Stimulated activated CD4-positive, alpha-beta T cell treated with anti-CD3 and anti-CD28 coated beads, Interleukin-2, amount 100 ng/mL, for 48 hours (primary cell): ENCODE measurements at regions not wholly inside any gene's neighbourhood (a gene's known extent, or its start where the extent isn't known, plus 50 kb on each side); places are given as distances from the start of the nearest gene placed in this dataset.
"Not testable (repeated sequence)": the region's sequence is repeated elsewhere in the genome, so short reads cannot be mapped to it uniquely, and the experiment has no call there.

Experiments used
- DNase-seq, 2 donors: peaks; one replicate each; pipeline ENCODE4 v3.0.0-alpha.2; 2020

DNA sequence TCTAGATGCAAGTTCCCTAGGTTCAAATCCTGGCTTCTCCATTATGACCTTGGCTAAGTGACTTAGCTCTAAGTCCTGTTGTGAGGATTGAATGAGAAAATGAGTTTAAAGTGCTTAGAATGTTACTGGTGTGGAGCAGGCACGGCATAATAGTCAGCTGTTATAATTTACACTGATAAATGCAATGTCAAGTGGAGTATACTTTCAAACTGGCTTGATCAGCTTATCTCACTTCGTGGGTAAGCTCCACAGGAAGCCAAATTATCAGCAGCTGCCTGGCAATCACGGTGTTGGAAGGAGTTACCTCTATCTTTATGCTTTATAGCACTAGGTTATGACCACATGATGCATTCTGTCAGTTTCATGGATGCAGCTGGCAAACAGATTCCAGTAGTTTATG, 272.8 kb downstream of the OLFM4 start:
- no peak for DNase-seq

DNA sequence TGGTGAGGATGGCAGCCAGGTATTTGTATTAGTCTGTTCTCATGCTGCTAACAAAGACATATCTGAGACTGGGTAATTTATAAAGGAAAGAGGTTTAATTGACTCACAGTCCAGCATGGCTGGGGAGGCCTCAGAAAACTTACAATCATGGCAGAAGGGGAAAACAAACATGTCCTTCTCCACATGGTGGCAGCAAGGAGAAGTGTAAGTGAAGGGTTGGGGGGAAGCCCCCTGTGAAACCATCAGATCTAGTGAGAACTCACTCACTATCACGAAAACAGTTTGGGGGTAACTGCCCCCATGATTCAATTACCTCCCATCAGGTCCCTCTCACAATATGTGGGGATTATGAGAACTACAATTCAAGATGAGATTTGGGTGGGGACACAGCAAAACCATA, 276.8 kb downstream of the OLFM4 start:
- not testable (repeated sequence) for DNase-seq

DNA sequence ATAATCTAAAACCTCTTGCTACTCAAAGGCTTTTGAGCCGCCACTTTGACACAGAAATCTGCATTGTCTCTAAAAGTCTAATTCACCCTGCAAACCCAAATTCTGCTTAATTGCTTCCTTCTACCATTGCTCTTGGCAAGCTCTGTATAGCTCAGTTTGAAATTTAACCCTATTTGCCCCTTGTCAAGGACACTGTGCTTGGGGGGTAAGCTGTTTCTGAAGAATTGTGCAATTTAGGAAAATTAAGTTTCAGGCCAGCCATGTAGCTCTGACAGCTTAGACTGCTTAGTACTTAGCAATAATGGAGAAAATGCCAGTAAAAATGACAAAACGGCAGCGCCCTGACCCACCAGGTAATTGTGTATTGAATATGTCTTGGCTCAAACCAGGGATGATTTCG, 282.2 kb downstream of the OLFM4 start:
- DNase-seq: no peak

DNA sequence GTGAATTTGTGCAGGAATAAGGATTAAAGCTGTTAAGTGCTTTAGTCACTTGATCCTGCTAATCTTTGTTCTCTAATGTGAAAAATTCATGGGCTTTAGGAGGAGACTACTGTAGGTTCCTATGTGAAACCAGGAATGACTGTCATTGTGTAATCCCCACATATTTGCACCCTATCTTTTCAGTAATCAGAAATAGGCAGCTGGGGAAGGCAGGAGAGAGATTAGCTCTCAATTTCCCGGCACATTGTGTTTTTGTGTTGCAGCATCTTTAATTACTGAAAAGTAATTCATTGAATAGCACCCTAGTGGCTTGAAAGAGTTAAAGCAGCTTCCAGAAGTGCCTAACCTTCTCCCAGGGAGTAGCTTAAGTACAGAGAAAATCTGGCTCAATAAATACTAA, 282.9 kb downstream of the OLFM4 start:
- no peak for DNase-seq

DNA sequence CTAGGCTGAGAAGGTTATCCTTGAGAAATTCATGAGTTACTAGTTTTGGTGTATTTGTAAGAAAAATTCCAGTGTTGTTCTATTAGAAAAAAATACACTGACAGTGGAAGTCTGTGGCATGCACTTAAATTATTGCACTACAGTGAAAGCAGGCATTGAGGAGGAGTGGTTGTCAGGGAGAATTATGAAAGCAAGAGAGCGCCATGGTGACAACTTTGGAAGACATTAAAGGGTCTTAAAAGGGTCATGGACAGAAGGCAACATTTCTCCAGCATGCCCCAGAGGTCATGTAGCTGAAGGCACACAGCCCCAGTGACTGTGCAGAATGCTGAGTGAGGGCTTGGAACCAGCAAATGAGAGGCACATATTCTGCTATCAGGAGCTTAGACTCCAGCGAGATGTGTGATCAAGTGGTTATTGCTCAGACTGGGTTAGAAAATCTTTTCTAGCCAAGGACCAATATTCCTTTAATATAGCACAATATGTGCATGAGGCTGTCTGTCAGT, 292.7 kb downstream of the OLFM4 start:
- DNase-seq: no peak

DNA sequence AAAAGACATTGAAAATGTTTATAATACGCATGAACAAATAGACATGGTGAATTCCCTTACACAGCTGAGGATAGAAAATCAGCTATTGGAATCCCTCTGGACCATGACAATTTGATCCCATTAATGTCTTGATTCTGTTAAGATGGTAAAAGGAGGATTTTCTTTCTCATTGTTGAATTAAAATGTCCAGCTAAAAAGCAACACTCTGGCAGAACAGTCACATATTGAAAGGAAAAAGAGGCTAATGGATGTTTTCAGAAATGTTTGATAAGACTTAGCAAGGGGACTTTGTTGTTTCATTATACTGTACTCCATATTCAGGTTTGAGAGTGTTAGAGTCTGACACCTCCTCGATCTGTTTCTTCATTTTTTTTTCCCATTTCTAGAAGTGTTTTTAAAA, 296.0 kb downstream of the OLFM4 start:
- DNase-seq: no peak

DNA sequence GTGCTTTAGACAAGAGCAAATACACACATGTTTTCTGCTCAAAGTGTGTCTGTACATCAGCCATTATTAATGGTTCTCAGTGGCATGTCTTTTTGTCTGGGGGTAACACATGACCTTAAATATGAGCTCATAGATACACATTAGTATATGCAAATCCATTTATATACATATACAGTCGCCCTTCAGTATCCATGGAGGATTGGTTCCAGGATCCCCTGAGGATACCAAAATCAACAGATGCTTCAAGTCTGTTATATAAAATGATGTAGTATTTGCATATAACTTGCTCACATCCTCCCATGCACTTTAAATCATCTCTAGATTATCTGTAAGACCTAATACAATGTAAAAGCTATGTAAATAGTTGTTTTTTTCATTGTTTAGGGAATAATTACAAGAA, 298.1 kb downstream of the OLFM4 start:
- no peak for DNase-seq

DNA sequence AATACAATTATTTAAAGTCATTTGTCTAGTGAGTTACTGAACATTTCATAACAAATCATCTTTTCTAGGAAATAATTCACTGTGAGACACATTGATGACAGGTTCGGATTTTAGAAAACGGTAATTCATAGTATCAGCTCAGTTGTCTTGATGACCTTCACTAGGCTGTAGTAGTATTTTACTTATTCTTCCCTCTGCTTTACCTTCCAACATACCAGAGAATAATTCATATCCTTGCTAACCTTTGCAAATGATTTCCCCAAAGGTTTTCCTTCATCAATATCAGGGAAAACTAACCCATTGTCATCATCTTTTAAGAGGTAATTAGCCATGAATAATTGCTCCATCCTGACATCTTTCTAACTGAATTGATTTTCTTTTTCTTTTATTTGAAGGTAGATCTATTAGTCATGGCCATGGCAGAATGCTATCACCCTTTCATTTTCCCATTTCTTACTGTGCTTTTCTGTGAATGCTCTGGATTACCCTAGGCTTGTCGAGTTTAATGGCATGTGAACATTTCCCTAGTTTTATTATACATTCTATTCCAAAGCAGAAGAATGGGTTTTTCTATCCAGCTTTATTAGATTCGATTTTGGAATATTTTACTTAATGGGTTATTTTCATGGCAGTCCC, 299.2 kb downstream of the OLFM4 start:
- no peak for DNase-seq

DNA sequence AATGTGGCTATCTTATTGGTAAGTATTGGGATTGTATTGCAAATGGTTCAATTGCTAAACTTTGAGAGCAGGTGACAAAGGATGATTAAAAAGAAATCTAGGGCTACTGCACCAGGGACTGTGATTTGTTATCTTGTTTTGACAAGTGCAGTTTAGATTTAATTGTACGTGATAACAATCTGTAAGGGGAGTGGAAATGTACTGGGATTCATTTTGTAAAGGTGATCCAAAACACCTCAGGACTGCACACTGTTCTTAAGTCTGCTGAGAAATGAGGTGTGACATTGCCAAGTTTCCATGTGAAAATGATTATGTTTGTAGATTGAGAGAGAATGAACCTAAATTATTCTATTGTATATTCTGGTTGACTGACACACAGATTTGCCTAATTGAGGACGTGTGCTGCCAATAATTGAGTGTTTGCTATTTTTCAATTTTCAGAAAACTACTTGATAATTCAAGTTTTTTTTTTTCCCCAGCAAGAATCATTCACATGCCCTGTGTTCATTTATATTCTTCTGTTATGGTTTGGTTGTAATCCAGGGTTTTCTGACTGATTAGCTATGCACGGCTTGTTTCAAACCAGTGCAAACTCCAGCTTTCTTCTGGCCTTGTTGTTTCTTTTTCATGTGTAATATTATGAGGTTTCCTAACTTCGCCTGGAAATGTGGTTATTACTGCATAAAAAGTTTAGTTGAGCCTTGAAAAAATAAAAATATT, 308.0 kb downstream of the OLFM4 start:
- DNase-seq: no peak

DNA sequence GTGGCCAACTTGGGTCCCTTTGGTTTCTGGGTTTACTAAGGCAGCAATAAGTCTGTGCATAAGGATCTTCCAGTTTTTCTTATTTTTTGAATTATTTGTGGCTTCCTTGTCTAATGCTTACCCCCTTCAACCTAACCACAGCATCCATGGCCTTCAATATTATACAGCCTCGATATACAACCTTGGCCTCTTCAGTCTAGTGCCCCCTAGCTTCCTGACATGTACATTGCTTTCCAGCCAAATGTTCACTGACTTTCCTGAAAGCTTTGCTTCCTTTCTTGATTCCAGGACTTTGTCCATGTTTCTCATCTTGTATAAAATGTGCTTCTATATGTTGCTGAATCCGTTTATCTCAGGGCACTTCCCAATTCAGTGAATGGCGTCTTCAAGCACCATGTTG, 310.1 kb downstream of the OLFM4 start:
- no peak for DNase-seq

DNA sequence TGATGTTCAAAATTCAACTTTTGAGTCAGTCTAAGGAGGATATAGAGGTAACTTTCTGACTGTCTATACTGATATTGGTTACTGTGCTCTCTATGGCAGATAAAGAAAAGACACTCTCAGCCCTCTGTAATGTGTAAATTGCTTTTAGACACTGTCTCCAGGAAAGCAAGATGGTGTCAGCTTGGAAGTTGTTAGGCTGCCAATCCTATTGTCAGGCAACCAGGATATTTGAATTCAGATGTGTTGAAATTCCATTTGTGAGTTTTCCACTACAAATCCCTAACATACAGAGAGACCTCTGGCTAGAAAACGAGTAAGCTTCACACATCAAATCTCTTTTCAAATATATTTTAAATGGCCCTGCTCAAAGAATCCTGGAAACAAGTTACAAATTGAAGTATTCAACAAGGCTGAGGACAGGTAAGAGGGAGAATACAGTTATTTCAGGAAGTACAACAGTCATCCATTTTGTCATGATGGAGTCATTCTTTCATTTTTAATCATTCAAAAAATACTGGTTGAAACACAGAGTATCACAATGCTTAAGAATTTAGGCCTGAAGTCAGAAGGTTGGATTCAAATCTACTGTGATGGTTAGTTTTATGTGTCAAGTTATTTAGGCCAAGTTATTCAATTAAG, 312.0 kb downstream of the OLFM4 start:
- no peak for DNase-seq

DNA sequence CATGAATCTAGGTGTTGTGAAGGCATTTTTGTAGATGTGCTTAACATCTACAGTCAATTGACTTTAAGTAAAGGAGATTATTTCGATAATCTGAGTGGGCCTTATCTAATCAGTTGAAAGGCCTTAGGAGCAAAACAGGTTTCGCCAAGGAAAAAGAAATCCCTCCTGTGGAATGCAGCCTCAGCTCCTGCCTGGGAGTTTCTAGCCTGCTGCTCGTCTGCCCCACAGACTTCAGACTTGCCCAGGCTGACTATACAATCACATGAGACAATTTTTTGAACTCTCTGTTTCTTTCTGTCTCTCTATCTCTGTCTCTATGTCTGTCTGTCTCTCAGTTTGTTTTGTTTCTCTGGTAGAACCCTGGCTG, 312.5 kb downstream of the OLFM4 start:
- DNase-seq: no peak

DNA sequence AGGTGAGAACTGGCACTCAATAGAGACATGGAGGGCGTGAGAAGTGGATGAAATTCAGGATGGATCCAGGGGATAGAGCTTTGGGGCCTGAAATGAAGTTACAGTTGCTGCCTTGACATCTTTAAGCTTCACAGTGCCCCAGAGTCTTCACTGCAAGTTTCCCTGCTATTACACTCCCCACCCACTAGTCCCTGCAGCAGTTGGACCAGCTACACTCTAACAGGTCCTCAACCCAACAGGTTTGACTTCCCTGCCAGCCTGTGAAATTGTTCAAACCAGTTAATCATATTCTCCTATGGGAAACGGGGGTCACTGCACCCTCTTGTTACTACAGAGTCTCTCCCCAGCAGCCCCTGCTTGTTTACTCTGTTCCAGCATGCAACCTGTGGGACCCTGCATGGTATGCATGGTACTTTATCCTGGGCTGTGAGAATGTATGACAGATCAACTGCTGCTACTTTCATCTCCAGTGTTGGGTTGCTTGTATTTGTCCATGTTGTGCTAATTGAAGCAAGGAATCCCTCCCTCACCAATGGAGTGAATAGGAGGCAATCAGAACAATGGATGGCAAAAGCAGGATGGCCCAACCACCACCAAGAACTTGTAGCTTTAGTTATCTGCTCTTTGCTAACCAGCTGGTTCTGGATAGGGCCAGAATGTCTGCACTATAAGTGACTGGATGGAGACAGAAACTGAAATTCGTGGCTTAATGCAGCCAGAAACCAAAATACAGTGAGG, 314.2 kb downstream of the OLFM4 start:
- no peak for DNase-seq

DNA sequence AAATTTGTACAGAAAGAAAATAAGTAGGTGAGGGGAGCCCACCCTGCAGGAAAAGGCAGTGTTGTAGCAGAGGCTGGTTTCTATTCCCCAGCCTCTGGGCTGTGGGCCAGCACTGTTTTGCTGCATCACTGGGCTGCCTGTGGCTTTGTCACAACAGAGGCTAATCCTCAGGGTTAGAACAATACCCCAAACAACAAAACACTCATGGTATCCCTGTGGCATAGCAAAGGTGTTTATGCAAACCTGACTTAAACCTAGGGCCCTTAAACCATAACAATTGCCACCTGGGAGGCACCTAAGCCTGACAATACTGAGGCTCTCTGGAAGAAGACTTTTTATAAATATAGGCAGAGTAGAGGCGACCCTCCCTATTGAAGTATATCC, 314.7 kb downstream of the OLFM4 start:
- no peak for DNase-seq

DNA sequence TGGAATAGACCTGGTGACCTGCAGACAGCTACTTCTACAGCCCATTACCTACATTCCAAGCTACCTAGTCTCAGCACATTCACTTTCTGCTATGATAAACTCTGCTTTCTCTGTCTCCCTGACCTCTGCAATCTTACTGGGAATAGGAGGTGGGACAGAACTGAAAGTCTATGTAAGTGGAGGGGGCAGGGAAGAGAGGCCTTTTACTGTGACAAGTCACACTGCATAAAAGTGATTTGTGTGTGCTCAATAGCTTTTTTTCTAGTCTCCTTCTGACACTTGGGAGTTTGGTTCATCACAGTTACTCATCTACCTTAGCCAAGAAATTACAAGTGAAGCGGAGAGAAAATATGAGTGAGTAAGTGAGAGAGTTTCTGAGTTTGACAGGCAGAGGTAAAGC, 322.4 kb downstream of the OLFM4 start:
- DNase-seq: no peak

DNA sequence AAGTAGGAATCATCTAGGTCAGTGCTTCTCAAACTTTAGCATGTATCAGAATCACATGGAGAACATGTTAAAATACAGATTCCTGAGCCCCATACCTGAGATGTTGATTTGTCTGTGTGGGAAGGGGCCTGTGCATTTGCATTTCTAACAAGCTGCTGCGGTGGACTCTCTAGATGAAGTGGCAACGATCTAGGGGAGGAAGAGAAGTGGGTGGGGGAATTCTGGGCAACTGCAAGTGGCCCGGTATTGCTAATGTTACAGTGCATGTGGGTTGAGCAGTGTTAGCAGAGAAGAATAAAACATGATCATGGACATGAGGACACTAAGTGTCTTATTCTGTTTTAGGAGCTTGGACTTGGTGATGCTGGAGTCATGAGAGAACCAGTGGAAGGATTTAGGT, 329.0 kb downstream of the OLFM4 start:
- DNase-seq: no peak

DNA sequence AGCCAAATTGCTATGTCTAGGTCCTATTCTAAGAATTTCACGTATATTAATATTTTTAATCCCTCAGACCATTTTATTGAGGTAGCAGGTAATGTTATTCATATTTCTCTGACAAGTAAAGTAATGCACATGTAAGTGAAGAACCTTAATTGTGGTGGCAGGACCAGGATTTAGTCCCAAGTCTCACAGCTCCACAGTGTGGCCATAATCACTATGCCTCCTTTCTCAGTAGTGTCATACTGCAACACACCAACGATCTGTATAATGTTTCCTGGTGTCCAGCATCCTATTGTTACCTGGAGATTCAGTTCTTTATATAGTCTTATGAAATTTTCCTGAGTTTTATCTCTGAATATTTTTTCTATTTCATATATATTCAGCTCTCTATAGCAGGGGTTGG, 340.3 kb downstream of the OLFM4 start:
- no peak for DNase-seq

DNA sequence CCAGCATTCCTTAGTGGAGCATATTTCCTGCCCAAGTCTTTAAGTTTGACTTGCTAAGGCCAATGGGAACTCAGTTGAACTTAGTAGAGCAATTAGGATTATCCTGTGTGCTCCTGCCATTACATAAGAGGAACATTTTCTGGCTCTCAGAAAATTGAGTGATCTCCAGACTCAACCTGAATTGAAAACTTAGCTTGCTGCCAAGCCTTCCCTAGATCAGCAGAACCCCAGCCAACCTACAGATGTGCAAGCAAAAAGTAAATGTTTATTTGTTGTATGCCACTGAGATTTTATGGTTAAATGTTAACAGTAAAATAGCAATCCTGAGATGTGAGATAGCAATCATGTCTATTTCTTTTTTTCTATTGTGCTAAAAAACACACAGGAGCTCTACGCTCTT, 350.9 kb downstream of the OLFM4 start:
- no peak for DNase-seq

DNA sequence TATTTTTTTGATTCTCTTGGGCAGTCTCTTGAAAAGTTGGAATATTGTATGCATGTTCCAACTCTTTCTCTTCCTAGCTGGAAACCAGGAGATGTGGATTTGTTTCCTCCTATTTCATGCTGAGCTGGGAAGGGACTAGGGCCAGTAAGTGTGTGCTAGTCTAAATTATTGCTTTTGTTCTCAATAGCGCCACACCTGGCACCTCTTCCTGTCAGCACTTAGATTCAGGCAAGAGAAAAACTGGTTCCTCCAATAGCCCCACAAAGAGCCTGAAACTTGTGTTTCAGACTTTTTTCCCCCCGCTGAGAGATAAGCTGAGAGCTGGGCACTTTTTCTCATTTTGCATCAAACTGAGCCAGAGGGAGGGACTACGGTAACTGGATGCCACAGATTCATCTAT, 353.4 kb downstream of the OLFM4 start:
- no peak for DNase-seq

DNA sequence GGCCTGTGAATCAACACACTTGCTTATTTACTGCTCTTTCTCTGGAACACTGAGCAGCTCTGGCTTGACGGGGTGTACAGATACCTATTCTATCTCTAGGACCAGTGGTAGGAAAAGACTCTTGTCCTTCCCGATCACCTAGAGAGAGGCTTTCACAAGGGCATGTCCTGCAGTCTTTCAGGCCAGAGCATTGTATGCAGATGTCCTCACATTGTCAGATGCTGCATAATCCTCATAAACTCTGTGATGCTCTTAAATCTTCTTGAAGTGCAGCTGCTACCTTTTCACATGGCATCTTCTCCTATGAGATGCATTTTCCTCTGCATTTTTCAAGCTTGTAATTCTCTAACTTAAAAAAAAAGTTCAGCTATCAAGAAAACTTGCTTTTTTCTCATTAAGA, 369.4 kb downstream of the OLFM4 start:
- no peak for DNase-seq

DNA sequence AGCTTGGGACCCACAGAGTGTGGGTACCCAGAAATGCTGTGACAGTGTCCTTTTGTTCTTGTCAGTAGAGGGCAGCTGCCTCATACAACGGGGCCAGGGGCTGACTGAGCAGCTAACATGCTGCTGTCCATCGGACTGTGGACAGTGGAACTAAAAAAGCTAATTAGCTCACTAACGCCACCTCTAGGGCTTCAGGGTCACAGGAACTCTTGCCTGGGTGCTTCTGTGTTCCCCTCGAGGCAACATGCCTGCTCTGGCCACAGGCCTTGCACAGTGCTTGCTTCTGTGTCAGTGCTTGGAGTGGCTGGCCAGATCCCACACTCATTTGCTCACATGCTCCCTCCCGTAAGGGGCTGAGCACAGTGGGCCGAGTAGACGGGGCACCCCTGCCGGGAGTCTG, 377.0 kb downstream of the OLFM4 start:
- DNase-seq: no peak

DNA sequence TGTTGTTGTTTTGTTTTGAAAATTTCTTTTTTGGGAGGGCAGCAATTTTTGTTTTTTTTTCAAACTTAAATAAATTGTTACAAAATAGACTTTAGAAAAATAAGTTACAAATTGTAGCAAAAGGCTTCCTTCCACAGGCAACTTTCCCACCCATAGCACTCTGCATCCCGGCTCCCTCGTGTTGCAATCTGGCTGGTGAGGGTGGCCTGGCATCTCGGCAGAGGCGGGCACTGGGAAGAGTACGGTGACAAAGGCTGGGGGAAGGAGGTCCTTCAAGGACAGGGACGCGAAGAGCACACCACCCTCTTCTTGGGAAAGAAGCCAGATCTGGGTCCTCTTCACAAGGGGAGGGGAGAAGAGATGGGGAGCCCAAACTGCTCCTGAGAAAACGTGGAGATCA, 379.7 kb downstream of the OLFM4 start:
- no peak for DNase-seq

DNA sequence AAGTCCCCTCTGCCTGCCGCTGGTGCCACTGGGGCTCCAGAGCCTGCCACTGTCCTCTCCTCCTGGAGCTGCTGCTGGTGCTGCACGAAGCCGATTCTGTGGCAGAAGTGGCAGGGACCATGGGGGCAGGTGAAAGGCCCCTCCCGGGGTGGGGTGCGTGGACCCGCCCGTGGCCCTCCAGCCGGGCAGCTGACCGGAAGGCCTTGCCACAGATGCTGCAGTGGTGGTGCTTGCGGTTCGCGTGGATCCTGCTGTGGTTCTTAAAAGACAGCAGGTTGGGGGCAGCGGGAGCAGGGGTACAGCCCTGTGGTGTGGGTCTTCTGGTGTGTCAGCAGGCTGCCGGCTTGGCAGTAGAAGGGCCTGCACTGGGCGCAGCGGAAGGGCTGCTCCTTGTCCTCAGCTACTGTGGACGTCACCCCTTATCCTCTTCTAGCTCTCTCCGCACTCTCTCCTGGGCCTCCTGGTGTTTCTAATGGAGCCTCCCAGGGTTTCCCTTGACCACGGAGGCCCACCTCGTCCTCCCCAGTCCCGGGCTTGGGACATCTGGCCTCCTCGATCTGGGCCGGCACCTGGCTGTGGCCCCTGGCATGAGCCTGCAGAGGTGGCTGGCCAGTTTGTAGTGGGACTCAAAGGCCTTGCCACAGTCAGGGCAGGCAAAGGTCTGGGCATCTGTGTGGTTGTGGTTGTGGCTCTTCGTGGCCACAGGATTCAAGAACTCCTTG, 380.4 kb downstream of the OLFM4 start:
- no peak for DNase-seq
